ENCODE measurements at regions not wholly inside any gene's neighbourhood (a gene's known extent, or its start where the extent isn't known, plus 50 kb on each side); places are given as distances from the start of the nearest gene placed in this dataset.

DNA sequence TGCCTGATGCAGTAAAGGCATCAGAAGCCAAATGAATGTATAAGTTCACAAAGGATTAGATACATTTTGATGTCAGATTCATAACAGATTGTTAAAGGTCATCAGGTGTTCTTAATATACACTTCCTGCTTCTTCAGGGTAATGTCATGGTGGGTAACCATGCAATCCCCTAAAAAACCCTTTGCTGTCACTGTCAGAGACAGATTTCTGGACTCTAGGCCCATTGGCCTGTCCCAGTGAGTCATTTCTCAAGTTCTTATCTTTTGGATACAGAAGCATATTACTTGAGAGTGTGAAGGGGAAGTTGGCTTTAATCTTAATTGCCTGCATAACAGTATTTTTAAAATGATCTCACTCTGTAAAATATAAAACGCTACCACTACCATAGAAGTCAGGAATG lies 895.6 kb upstream of the MAP3K7 start:
- no peak overlapping the region for H3K18ac ChIP-seq (ENCODE audit: extremely low read depth, low read length)
- H2BK12ac ChIP-seq (ENCODE audit: low read depth, low read length) = no peak overlapping the region
- H3K27ac ChIP-seq (ENCODE audit: low read depth, low read length) = no peak overlapping the region
- H3K36me3 ChIP-seq (ENCODE audit: control insufficient read depth in 2 of 4, insufficient read depth in 4 of 4, low read length in 3 of 4) = no peaks in the 10 kb centered on the region
- H2AK5ac ChIP-seq (ENCODE audit: low read depth, low read length) = no peak overlapping the region
- H2AFZ ChIP-seq (ENCODE audit: low read length) = no peak overlapping the region
- no peak overlapping the region for H3K4me3 ChIP-seq (ENCODE audit: extremely low read depth in 1 of 4, insufficient read depth in 2 of 4, low read depth in 3 of 4, low read length in 4 of 4)
- H2BK20ac ChIP-seq (ENCODE audit: low read length) = no peak overlapping the region
- H3K79me2 ChIP-seq (ENCODE audit: control insufficient read depth in 1 of 2, insufficient read depth in 2 of 2, low read length in 2 of 2) = no peaks in the 10 kb centered on the region
- H3K9ac ChIP-seq (replicated peaks in 1 of 4; ENCODE audit: extremely low read depth in 1 of 4, low read depth in 3 of 4, low read length in 3 of 4) = no peak overlapping the region
- no peak overlapping the region for H3K4ac ChIP-seq (replicated peaks; ENCODE audit: insufficient read length, low read depth, low read length)
- TF ChIP-seq RFX5 (IDR thresholded peaks at IDR 0.05; ENCODE audit: borderline replicate concordance, low read depth, low read length) = no peak
- TF ChIP-seq KDM4A (IDR thresholded peaks at IDR 0.05; ENCODE audit: low read depth, low read length, severe bottlenecking) = no peak
- no peak for TF ChIP-seq JUND (IDR thresholded peaks at IDR 0.05; ENCODE audit: low read length)
- no peak for TF ChIP-seq CREB1 (IDR thresholded peaks at IDR 0.05)
- TF ChIP-seq RXRA (IDR thresholded peaks at IDR 0.05; ENCODE audit: insufficient read depth, low read depth, low read length) = no peak
- no peak for TF ChIP-seq EGR1 (IDR thresholded peaks at IDR 0.05; ENCODE audit: borderline replicate concordance, low read depth, low read length)
- no peak for TF ChIP-seq RNF2 (IDR thresholded peaks at IDR 0.05; ENCODE audit: borderline replicate concordance, low read depth, low read length, missing control alignments, poor library complexity, severe bottlenecking)
- CTCF ChIA-PET (ENCODE audit: partially characterized antibody) = no interaction called here
- no peaks in the 10 kb centered on the region for H3K4me1 ChIP-seq (replicated peaks in 1 of 4; ENCODE audit: control insufficient read depth in 3 of 4, insufficient read depth in 4 of 4, low read length in 3 of 4)
- H2BK120ac ChIP-seq (replicated peaks; ENCODE audit: low read depth, low read length) = no peak overlapping the region
- DNase-seq (ENCODE audit: low read depth in 1 of 2, low spot score in 2 of 2) (no peak), FAIRE-seq (no peak)
- WGBS, 2 experiments (ENCODE audit: extremely low coverage in 1 of 2, insufficient coverage in 1 of 2, insufficient read length in 1 of 2, insufficient replicate concordance in 2 of 2, low coverage in 1 of 2, low lambda C conversion rate in 2 of 2, missing lambda C conversion rate in 1 of 2) = 89% methylated on average over 1 of the region's 1 CpG; no CpG with 5 or more reads in 1 of the 2 experiments
- H3K4me2 ChIP-seq (ENCODE audit: insufficient read depth in 1 of 2, low read depth in 2 of 2, low read length in 2 of 2) = no peak overlapping the region
- H3K14ac ChIP-seq (ENCODE audit: insufficient read length) = no peak overlapping the region
- no peaks in the 10 kb centered on the region for H3K9me3 ChIP-seq (ENCODE audit: insufficient read depth in 2 of 2, low read depth in 1 of 2, low read length in 1 of 2)
- H2BK5ac ChIP-seq (ENCODE audit: low read depth, low read length) = no peak overlapping the region
- POLR2A ChIA-PET (ENCODE audit: partially characterized antibody) = no interaction called here
- H4K91ac ChIP-seq (replicated peaks; ENCODE audit: insufficient read length, low read length) = no peak overlapping the region
- no peak overlapping the region for H3K56ac ChIP-seq (replicated peaks; ENCODE audit: insufficient read length, low read depth, low read length)
- H3K27me3 ChIP-seq (replicated peaks in 1 of 4; ENCODE audit: control insufficient read depth in 3 of 4, extremely low read depth in 1 of 4, insufficient read depth in 3 of 4, low read length in 3 of 4) = peaks cover 0 to 1% (median 0%) of the 10 kb centered on the region in 4 experiments; a peak in 1 of 7 replicates
- no peaks in the 10 kb centered on the region for H3K23me2 ChIP-seq (ENCODE audit: low read depth, low read length)
- H3K23ac ChIP-seq (ENCODE audit: insufficient read length) = no peak overlapping the region
- H2BK15ac ChIP-seq (ENCODE audit: low read length) = no peak overlapping the region
- no peak overlapping the region for H4K5ac ChIP-seq (ENCODE audit: insufficient read length, low read depth, low read length)
- no peaks in the 10 kb centered on the region for H3K79me1 ChIP-seq (ENCODE audit: low read depth, low read length)
- H4K8ac ChIP-seq (ENCODE audit: extremely low read depth, insufficient read depth, low read length) = no peak overlapping the region
- no peaks in the 10 kb centered on the region for H4K20me1 ChIP-seq (replicated peaks in 1 of 2; ENCODE audit: control insufficient read depth in 1 of 2, insufficient read depth in 2 of 2, low read length in 2 of 2)

All from H1 (cell line).